H1 (cell line): ENCODE measurements at regions not wholly inside any gene's neighbourhood (a gene's known extent, or its start where the extent isn't known, plus 50 kb on each side); places are given as distances from the start of the nearest gene placed in this dataset.

Experiments used
- CTCF ChIP-seq, 3 experiments: IDR thresholded peaks; 1 replicate in 2 of 3; 2 replicates in 1 of 3; pipeline versions ENCODE4 v1.5.1 to v1.6.1; 2011; ENCODE audit warnings: low read length in 3 of 3, mild to moderate bottlenecking in 3 of 3, inconsistent platforms in 2 of 3, low read depth in 1 of 3, moderate library complexity in 1 of 3; ENCODE audit not compliant: insufficient read depth in 1 of 3; ENCODE audit errors: control extremely low read depth in 1 of 3
- EZH2 ChIP-seq: fragments of 200-600 bp; sonication (generic); IDR thresholded peaks from 2 replicates; pipeline ENCODE4 v1.7.1; 2012; ENCODE audit warnings: low read depth, mild to moderate bottlenecking, moderate library complexity, low read length, inconsistent platforms; ENCODE audit not compliant: severe bottlenecking
- TAF1 ChIP-seq: IDR thresholded peaks from 2 replicates; pipeline ENCODE4 v1.6.1; 2011; ENCODE audit warnings: mild to moderate bottlenecking, low read depth, low read length

GRCh38 chr11:15849257-15849656, 507.1 kb downstream of the SOX6 start:
- TF ChIP-seq CTCF (IDR thresholded peaks at IDR 0.05; ENCODE audit: control extremely low read depth in 1 of 3, insufficient read depth in 1 of 3, low read depth in 1 of 3, low read length in 3 of 3) (no peak), EZH2 (no peak), TAF1 (no peak)
